Germinal center (tissue), 1 donor: ENCODE measurements at regions not wholly inside any gene's neighbourhood (a gene's known extent, or its start where the extent isn't known, plus 50 kb on each side); places are given as distances from the start of the nearest gene placed in this dataset.

Source experiments
- DNase-seq: peaks from one replicate; pipeline ENCODE4 v3.0.0; 2012; ENCODE audit warnings: mixed read lengths, low spot score

DNA sequence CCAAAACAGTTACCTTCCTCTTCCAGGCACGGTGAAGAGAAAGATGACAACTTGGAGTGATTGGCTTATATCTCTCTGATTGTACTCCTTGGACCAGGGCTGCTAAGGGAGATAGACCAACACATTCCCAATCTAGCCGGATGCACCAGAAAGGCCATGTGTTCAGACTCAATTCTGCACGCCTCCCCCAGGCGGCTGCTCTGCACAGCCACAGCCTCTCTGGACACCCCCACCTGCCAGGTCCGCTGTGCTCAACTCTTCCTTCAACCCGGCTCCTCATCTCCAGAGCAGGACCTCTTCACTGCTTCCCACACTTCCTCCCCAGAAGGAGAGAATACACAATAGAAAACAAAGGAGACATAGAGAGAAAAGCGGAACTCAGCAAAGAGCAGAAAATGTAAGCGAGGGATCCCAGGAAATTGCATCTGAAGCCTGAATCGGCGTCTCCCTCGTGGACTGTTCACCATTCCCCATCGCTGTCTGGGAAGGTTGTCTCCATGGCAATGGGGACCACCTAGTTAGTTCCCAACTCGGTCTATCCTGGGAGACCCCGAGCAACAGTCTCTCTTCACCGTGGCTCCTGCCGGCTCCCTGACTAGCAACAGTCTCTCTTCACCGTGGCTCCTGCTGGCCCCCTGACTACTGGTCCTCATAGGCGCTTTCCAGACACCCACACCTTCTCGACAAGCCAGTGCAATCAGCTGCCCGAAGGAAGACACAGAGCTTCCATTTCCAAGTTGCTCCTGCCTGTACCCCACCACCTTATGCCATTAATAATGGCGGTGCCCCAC, 361.7 kb upstream of the MYT1L start:
- DNase-seq = no peak

DNA sequence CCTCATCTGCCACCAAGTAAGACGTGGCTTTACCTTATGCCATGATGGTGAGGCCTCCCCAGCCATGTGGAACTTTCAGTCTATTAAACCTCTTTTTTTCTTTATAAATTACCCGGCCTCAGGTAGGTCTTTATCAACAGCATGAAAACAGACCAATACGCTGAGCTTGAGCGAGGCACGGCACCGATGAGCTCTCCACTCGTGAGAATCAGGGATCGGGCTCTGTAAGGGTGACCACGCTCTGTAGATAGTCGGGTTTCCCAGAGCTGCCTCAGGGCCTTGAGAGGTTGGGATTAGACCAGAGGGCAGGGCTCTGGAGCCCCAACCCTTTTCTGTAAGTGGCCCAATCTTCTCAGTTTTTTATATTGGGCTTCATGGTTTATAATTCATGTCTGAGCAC, 360.3 kb upstream of the MYT1L start:
- DNase-seq = no peak

DNA sequence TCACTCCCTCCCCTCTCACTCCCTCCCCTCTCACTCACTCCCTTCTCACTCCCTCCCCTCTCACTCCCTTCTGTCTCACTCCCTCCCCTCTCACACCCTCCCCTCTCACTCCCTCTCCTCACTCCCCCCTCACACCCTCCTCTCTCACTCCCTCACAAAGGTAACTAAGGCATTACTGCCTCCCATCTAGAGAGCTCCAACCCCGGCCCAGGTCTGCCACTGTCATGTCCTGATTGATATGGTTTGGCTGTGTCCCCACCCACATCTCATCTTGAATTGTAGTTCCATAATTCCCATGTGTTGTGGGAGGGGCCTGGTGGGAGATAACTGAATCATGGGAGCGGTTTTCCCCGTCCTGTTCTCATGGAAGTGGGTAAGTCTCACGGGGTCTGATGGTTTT, 359.9 kb upstream of the MYT1L start:
- DNase-seq = no peak

DNA sequence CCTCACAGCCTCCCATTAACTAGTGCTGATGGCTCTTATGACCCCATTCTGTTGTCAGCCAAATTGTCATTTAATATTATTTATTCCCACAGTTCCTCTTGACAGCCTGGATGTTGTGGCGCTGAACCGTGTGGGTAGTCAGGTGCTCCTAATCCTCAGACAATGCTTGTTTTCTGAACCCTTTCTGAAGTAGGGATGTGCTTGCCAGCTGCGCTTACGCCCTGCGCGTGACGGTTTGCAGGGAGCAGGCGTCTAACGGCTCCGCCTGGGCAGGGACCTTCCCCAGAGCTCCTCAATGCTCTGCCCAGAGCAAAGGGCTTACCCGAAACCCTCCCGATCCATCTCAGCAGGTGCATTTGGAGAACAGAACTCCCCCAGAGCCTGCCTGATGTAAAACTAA, 358.2 kb upstream of the MYT1L start:
- DNase-seq = no peak

DNA sequence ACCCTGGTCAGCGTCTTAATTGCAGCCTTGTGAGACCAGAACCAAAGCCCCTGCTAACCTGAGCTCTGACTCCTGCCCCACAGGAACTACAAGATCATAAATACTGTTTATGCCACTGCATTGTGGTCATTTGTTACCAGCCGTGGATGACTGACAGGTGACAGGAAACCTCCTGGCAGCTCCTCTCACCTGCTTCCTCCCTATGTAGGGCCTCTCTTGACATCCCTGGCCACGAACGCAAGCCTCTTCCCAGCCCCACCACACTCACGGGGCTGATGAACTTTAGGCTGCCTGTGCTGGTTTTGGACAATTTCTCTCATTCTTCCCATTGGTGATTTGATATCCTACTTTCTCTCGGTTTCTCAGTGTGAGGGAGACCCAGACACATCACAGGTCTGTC, 357.2 kb upstream of the MYT1L start:
- DNase-seq = no peak

DNA sequence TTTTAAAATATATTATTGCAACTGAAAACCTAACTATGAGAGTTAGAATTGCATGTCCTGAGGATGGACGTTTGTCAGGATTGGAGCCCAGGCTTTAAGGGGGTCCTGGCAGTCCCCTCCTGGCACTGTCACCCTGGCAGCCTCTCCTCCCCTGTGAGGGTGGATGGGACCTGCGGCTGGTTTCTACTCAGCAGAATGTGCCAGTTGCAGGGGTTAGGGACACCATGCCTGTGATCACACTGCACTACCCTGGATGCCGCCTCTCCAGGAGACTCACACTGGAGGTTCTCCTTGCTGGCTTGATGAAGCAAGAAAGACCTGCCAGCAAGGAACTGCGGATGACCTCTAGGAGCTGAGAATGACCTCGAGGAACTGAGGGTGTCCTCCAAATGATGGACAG, 356.7 kb upstream of the MYT1L start:
- no peak for DNase-seq

DNA sequence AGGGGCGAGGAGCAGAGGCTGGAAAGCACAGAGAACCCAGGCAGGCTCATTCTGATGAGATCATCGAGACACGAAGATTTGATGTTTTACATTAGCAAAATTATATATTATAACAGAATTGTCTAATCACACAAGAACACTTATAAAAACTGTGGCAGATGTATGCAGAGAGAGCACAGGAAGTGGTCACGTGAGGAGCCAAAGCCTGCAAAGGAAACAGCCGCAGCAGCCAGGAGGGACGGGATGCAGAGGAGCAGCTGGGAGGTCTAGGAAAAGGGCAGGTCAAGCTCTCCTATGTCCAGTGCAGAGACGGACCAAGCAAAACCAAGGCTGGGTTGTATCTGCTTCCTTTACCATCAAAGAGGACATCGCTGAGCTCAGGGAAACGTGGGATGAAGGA, 355.1 kb upstream of the MYT1L start:
- DNase-seq = no peak

DNA sequence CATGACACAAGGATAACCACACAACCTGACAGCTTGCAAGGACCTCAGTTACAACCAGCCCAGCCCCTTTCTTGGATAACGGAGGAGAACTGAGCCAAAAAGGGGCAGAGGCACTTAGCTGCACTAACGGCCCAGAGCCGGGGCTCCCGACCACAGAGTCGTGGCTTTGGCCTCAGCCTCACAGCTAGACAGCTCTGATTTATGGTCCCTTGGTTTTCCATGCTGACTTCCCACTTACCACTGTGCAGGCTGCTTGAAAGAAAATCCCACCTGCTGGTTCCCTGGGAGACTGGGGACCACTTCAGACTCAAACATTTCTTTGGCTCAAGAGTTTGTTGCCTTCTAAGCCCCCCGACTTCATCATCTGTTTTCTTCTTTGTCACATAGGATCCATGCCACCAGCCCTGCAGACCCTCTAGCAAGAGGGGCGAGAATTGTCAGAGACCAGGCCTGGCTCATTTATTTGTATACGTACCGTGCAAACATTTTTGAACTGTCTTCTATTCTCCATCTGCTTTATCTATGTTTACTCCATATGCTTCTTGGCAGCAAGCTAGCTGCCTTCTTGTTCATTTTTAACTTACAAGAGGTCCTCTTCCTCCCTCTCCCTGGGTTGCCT, 352.6 kb upstream of the MYT1L start:
- no peak for DNase-seq

DNA sequence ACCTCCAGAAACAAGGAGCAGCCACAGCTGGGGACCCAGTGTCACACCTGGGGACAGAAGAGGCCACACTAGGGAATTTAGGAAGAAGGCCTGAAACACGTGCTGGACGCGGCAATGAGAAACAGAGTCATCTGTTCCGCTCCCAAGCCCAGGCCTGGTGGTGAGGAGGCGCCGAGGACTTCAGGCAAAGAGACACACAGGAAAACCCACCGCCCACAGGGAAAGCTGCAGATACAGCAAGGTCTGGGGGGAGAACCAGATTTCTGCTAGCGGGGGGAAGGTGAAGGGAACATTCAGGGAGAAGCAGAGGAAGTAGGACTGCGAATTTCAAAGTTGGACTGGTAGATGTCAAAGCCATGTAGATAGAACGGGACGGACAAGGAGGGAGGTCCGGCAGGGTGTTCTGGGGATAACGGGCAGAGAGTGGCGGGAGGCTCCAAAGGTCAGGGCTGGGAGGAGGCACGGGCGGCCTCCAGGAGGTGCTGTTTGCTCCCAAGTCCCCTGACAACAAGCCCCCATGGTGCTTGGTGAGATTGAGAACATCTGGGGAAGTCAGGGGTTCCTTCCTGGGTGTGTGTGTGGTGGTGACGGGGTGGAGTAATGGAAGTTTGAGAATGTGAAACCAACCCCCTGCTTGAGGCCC, 351.7 kb upstream of the MYT1L start:
- DNase-seq = no peak

DNA sequence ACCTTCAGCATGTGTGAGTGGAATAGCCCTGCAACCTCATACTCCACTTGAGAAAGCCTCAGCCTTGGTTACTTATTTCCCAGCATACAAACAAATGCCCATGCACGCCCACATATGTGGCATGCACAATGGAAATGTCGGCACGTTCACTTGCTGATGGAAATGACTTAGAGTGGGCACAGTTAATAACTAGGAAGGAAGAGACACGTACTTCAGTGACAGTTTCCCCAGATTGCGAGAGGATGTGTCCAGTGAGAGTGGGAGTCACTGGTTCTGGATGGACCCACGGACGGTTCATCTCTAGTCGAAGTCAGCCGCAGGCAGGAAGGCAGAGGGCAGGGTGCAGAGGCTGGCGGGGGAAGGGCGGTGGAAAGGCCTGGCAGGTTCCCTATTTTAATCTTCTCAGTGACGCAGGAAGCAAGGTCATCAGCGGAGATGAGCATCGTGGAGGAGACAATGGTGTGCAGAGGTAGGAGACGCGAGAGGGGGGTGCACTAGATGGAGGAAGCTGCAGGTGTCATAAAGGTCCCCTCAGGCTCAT, 350.7 kb upstream of the MYT1L start:
- no peak for DNase-seq

DNA sequence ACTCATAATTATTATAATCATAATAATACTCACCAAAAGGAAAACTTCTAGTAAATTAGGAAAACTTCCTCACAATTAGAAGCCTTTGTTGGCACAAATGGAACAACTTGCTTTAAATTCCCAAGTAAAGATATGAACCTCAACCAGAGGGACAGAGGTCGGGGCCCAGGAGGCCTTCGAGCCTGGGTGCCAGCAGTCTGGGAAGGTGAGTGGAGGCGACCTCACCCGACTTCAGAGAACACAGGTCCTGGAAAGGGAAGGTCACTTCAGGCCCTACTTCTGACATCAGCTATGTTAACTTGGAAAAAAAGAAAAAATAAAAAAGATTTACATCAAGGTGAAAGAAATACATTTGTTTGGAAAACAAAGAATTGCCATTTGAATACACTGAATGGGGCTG, 350.0 kb upstream of the MYT1L start:
- DNase-seq = no peak

DNA sequence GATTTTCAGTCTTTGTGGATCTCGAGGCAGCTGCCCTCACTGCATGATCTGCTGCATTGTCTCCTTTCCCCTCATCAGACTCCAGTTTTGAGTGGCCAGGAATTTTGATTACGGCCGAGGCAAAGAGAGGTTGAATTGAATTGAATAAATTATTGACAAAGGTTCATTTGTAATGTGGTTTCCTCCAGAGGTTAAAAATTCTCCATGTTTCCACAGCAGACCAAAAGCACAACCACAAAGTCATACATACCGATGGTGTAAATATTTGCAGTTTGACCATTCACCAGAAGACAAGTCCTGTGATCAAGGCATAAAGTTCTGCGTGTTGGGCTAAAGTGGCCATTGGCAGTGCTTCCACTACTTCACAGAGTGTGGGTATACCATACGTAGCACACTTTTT, 343.8 kb upstream of the MYT1L start:
- no peak for DNase-seq

DNA sequence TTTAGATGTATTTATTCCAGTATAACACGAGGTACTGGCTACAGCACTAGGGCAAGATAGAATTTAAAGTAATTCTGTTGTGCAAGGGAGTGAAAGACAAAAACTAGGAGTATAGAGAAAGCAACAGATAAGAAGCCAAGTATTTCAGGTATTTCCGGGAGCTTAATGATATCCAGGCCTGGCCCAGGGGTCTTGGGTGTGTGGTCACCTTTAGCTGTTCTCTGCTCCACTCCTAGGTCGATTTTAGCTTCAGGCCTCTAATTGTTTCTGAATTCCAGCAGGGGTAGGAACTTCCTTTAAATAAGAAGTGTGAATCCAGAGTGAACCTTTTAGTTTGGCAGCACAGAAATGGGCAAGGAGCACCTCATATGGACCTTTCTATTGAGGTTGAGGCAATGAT, 342.3 kb upstream of the MYT1L start:
- no peak for DNase-seq

DNA sequence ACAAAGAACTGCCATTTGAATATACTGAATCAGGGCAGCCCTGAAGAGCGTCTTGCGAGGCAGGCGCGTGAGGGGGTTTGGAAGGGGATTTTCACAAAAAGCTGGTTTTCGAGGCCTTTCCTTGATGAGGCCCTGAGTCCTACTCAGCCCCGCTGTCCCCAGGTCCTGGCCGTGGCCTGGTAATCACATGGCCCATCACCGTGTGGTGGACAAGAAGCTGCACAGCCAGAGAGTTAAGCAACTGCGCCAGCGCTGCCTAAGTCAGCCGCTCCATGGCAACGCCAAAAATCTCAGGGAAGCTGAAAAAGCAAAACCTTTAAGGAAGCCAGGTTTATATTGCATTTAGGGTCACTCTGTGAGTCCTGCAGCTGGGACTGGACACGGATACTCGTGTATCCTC, 341.2 kb upstream of the MYT1L start:
- no peak for DNase-seq

DNA sequence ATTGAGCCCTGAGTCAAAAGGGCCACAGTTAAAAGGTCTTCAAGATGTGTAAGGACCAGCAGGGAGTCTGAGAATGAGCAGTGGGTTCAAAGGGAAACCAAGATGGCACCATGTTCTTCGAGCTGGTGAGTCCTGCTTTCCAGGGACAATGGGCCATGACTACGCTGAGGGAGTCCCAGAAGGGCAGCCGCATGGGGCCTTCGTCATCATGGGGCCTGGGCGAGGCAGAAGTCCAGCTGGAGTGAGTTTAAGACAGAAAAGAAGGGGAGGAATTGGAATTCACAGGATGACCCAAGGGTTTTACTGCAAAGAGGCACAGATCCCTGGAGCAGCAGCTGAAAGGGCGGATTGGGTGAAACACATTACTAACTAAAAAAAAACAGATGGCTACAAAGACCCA, 340.8 kb upstream of the MYT1L start:
- DNase-seq = no peak

DNA sequence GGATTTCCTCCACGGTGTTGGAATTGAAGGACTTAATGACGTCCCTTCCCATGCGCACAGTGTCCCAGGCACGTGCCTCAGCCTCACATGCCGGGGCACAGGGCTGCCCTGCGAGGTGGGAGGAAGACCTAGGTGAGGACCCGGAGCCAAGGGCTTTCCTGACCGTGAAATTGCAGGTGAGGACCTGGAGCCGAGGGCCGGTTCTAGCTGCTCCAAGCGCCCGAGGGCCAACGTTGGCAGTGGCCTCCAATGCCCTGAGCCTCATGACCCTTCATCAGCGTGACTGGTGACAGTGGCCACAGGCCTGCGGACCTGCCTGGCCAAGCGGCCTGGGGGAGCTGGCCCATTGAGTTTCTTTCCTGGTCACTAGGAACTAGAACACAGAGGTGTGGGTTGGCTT, 338.2 kb upstream of the MYT1L start:
- no peak for DNase-seq

DNA sequence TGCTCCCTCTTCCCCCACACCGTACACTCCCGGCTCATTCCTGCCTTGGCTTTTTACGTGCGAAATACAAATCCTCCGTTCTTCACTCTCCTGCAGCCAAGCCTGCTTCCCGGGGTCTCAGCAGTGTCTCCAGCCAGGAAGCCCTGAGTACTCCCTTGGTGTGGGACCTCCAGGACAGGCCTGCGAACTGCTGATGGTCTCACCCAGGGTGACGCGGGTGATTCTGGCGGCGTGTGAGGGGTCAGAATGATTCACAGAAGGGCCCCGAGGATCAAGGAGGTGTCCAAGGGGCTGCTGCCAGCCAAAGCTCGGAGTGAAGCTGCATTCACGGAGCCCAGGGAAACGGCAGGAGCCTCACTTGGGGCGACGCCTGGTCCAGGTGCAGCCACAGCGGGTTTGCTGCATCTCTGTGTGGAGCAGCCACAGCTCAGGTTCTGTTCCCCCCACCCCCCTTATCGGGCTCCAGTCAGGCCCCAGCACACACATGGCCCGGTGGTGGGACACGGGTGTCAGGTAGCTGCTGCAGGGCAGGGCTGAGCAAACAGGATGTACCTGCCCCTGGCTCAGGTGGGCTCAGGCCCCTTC, 337.7 kb upstream of the MYT1L start:
- DNase-seq = no peak

DNA sequence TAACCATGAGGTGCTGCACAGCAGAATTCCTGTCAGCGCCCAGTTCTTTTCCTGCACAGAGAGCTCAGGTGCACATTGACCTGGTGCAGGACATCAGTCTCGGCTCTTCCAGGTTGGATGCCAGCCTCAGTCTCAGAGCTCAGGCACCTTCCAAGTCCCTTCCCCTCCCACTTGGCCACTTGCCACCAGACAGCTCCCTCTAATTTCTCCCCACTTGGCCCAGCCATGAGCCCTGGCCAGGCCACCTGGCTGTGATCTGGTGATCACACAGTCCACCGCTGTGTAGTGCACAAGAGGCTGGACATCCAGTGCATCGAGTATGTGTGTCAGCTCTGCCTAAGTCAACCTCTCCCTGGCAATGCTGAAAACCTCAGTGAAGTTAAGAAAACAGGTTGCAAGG, 336.6 kb upstream of the MYT1L start:
- DNase-seq = no peak

DNA sequence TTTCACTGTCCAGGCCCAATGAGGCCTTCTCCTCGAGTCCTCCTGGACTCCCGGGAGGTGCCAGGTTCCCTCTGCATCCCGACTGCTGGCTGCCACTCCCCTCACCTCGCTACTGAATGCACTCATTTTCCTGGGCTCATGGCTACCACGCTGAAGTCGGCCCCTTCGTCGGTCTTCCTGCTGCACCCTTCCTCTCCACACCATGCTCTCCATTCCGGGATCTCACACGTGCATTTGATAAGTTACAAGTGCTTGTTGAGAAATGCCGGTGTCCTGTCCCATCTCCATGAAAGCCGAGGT, 334.7 kb upstream of the MYT1L start:
- DNase-seq = no peak

DNA sequence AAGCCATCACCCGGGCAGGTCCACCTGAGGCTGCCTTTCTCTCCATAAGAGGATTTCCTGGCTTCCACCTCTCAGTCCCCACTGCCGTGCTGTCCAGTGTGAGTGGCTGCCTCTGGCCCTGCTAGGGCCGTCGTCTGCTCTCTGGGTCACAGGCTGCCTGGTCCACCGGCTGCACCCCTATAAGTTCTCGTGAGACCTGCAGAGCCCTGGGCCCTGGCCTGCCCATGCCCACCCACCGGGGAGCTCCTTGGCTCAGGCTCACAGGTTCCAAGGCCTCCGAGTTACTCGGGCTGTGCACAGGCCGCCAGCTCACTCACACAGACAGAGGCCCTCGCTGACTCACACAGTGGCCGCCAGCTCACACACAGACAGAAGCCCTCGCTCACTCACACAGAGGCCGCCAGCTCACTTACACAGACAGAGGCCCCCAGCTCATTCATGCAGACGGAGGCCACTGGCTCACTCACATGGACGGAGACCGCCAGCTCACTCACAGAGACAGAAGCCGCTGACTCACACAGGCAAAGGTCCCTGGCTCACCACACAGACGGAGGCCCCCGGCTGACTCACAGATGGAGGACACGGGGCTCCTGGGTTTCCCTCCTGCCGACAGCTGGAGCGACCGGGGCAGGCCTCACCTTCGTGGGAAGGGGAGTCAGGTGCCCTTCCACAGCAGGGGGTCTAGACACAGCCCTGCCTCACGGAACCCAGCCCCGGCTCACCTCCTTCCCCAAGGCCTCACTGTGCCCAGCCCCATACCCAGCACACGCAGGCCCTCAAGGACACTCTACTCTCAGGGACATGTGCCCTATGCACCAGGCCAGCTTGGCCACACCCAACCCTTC, 334.1 kb upstream of the MYT1L start:
- no peak for DNase-seq

DNA sequence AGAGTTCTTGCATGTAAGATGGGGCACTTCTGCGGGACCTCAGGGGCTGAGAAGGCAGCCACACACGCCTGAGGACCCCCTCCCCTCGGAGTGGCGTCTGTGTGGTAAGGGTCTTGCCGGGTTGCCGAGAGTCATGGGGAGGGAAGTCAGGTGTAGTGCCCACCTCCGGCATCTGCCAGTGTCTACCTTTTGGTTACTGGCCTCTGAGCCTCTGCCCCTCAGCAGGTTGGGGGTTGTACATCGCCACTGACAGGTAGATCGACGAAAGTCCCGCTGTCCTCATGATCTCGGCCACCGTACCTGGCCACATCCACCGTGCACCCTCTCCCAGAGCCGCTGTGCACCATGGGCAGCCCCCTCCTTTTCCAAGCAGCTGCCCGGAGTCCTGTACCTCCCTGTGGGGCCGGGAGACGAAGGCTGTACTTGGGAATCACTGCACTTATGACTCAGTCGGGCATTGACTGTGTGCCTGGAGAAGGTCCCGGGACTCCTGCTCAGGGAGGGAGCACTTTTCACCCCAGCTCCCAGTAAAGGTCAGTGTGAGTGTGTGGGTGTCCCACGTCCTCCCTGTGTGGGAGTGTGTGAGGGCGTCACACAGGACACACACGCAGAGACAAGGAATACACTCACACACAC, 332.4 kb upstream of the MYT1L start:
- DNase-seq = no peak

DNA sequence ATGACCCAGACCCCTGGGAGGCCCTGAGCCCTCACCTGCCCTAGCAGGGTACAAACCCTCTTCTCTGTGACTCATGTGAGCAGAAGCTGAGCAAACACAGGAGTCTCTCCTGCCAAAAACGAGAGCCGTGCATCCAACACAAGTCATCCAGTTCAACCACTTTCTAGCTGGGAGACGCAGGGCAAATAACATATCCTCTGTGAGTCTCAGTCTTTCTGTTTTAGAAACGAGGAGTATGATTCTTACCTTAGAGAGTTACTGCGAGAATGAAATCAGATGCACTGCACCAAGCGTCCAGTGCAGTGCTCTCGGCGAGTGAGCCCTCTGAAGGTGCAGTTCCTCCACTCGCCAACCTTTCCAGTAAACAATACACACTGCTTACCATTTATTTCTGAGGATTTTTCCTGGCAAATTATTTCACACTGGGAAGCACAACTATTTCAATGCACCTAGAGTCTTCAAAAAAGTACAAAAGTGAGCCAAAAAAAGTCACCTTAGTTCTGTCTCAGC, 331.8 kb upstream of the MYT1L start:
- no peak for DNase-seq
